ENCODE measurements at regions not wholly inside any gene's neighbourhood (a gene's known extent, or its start where the extent isn't known, plus 50 kb on each side); places are given as distances from the start of the nearest gene placed in this dataset.

DNA sequence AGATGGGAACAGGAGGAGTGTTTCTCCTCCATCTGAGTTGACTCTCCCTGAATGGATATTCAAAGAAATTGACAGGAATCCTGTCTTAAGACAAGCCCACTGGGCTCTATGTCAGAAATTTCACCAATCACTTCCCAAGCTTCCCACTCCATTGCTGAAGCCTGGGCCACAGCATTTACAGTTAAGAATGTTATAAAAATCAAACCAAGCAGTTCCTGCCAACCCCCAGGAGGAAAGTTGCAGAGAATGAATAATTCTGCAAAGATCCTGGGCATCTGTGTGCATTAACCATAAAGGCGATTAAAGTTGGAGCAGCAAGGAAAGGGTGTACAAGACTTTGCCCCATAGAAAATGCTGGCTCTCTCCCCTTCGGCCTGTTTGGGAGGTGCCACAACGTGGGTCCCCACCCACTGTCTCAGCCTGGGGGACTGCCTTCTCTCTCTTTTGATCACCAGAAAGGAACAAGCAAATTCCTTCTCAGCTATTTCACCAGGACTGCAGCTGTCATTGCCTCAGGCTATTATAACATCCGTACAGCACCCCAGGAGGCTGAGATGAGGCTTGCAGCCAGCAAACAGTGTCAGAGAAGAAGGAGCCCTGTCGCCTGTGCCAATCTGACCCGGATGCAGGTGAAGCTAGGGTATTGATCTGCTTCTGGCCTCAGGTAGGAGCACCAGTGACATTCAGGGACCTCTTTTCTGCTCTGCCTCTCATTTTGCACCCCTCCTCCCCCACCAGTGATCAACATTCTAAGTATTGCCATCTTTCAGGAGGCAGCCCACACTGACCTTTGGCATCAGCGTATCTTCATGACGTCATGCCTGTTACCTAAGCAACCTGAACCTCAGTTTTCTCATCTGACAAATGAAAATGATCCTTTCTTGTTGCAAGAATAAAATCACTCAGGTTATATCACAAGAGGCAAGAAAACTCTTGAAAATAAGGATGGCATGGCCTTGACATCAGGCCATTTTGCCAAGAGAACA is 219.0 kb downstream of the SH3BP4 start:
- FAIRE-seq (no peak), DNase-seq (ENCODE audit: low read depth in 1 of 2, low spot score in 2 of 2) (peak in 1 of 2 experiments; percentile 33)
- H2BK15ac ChIP-seq (ENCODE audit: low read length) = no peak overlapping the region
- CTCF ChIA-PET (ENCODE audit: partially characterized antibody) = interaction anchor here (1.1 to 1.6 kb wide), 2 partner anchors 8 to 21 kb away, joined by 3 to 4 read pairs; no protein-coding TSS in a partner anchor
- peaks cover 3% of the 10 kb centered on the region; the same call in 1 of the 2 replicates for H3K23me2 ChIP-seq (ENCODE audit: low read depth, low read length)
- POLR2A ChIA-PET (ENCODE audit: partially characterized antibody) = interaction anchor here (1.3 kb wide), 1 partner anchor 14 kb away, joined by 3 read pairs; no protein-coding TSS in a partner anchor
- H4K5ac ChIP-seq (ENCODE audit: insufficient read length, low read depth, low read length) = no peak overlapping the region
- TF ChIP-seq EZH2 (IDR thresholded peaks at IDR 0.05; ENCODE audit: low read depth, low read length, severe bottlenecking) (no peak), RAD21 (IDR thresholded peaks at IDR 0.05 in 1 of 2, conservative IDR thresholded peaks at IDR 0.05 in 1 of 2; ENCODE audit: low read depth in 2 of 2, low read length in 2 of 2) (peak; percentile 2 to 16; a peak in 2 of 4 replicates)
- TF ChIP-seq, protein P1, sequence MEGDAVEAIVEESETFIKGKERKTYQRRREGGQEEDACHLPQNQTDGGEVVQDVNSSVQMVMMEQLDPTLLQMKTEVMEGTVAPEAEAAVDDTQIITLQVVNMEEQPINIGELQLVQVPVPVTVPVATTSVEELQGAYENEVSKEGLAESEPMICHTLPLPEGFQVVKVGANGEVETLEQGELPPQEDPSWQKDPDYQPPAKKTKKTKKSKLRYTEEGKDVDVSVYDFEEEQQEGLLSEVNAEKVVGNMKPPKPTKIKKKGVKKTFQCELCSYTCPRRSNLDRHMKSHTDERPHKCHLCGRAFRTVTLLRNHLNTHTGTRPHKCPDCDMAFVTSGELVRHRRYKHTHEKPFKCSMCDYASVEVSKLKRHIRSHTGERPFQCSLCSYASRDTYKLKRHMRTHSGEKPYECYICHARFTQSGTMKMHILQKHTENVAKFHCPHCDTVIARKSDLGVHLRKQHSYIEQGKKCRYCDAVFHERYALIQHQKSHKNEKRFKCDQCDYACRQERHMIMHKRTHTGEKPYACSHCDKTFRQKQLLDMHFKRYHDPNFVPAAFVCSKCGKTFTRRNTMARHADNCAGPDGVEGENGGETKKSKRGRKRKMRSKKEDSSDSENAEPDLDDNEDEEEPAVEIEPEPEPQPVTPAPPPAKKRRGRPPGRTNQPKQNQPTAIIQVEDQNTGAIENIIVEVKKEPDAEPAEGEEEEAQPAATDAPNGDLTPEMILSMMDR (IDR thresholded peaks at IDR 0.05; ENCODE audit: control extremely low read depth in 1 of 3, insufficient read depth in 1 of 3, low read depth in 1 of 3, low read length in 3 of 3) = peak in 2 of 3 experiments; percentile 6 to 43; a peak in 1 of 4 replicates
- no peak overlapping the region for H2BK5ac ChIP-seq (ENCODE audit: low read depth, low read length)
- H2BK120ac ChIP-seq (replicated peaks; ENCODE audit: low read depth, low read length) = no peak overlapping the region
- no peak overlapping the region for H3K4me3 ChIP-seq (ENCODE audit: extremely low read depth in 1 of 4, insufficient read depth in 2 of 4, low read depth in 3 of 4, low read length in 4 of 4)
- no peak overlapping the region for H4K91ac ChIP-seq (replicated peaks; ENCODE audit: insufficient read length, low read length)
- no peak overlapping the region for H3K14ac ChIP-seq (ENCODE audit: insufficient read length)
- H3K4me2 ChIP-seq (ENCODE audit: insufficient read depth in 1 of 2, low read depth in 2 of 2, low read length in 2 of 2) = no peak overlapping the region
- no peaks in the 10 kb centered on the region for H3K79me2 ChIP-seq (ENCODE audit: control insufficient read depth in 1 of 2, insufficient read depth in 2 of 2, low read length in 2 of 2)
- H3K4ac ChIP-seq (replicated peaks; ENCODE audit: insufficient read length, low read depth, low read length) = no peak overlapping the region
- no peak overlapping the region for H2AFZ ChIP-seq (ENCODE audit: low read length)
- no peaks in the 10 kb centered on the region for H3K36me3 ChIP-seq (ENCODE audit: control insufficient read depth in 2 of 4, insufficient read depth in 4 of 4, low read length in 3 of 4)
- H3K9ac ChIP-seq (replicated peaks in 1 of 4; ENCODE audit: extremely low read depth in 1 of 4, low read depth in 3 of 4, low read length in 3 of 4) = no peak overlapping the region; a peak in 1 of 7 replicates
- H2AK5ac ChIP-seq (ENCODE audit: low read depth, low read length) = no peak overlapping the region
- peaks cover 0 to 2% (median 0%) of the 10 kb centered on the region in 4 experiments; a peak in 2 of 7 replicates for H3K4me1 ChIP-seq (replicated peaks in 1 of 4; ENCODE audit: control insufficient read depth in 3 of 4, insufficient read depth in 4 of 4, low read length in 3 of 4)
- 61% methylated on average over 7 of the region's 8 CpGs; no CpG with 5 or more reads in 1 of the 2 experiments for WGBS, 2 experiments (ENCODE audit: extremely low coverage in 1 of 2, insufficient coverage in 1 of 2, insufficient read length in 1 of 2, insufficient replicate concordance in 2 of 2, low coverage in 1 of 2, low lambda C conversion rate in 2 of 2, missing lambda C conversion rate in 1 of 2)
- H4K8ac ChIP-seq (ENCODE audit: extremely low read depth, insufficient read depth, low read length) = no peak overlapping the region
- H4K20me1 ChIP-seq (replicated peaks in 1 of 2; ENCODE audit: control insufficient read depth in 1 of 2, insufficient read depth in 2 of 2, low read length in 2 of 2) = no peaks in the 10 kb centered on the region
- no peaks in the 10 kb centered on the region; a peak in 1 of 4 replicates for H3K9me3 ChIP-seq (ENCODE audit: insufficient read depth in 2 of 2, low read depth in 1 of 2, low read length in 1 of 2)
- H2BK20ac ChIP-seq (ENCODE audit: low read length) = 0 out of 2 replicates have a peak overlapping the region, but pooled peaks have one; percentile 4
- no peak overlapping the region for H3K56ac ChIP-seq (replicated peaks; ENCODE audit: insufficient read length, low read depth, low read length)
- no peak overlapping the region for H3K27ac ChIP-seq (ENCODE audit: low read depth, low read length)
- no peak overlapping the region for H3K23ac ChIP-seq (ENCODE audit: insufficient read length)
- H3K27me3 ChIP-seq (replicated peaks in 1 of 4; ENCODE audit: control insufficient read depth in 3 of 4, extremely low read depth in 1 of 4, insufficient read depth in 3 of 4, low read length in 3 of 4) = no peaks in the 10 kb centered on the region; a peak in 1 of 7 replicates
- H2BK12ac ChIP-seq (ENCODE audit: low read depth, low read length) = no peak overlapping the region
- H3K79me1 ChIP-seq (ENCODE audit: low read depth, low read length) = no peaks in the 10 kb centered on the region
- no peak overlapping the region for H3K18ac ChIP-seq (ENCODE audit: extremely low read depth, low read length)
